Hypothalamus (tissue), 51 donors: ENCODE measurements at regions not wholly inside any gene's neighbourhood (a gene's known extent, or its start where the extent isn't known, plus 50 kb on each side); places are given as distances from the start of the nearest gene placed in this dataset.

Experiments
- DNase-seq, 51 donors: peaks; one replicate each; lab custom pipeline; 2025; lab: John Stamatoyannopoulos, UW

- peak in 2 of 51 donors; percentile 23 to 64 for DNase-seq
These were observed 297.7 kb downstream of the PARP8 start for GRCh38 chr5:50963971-50964745.

DNA sequence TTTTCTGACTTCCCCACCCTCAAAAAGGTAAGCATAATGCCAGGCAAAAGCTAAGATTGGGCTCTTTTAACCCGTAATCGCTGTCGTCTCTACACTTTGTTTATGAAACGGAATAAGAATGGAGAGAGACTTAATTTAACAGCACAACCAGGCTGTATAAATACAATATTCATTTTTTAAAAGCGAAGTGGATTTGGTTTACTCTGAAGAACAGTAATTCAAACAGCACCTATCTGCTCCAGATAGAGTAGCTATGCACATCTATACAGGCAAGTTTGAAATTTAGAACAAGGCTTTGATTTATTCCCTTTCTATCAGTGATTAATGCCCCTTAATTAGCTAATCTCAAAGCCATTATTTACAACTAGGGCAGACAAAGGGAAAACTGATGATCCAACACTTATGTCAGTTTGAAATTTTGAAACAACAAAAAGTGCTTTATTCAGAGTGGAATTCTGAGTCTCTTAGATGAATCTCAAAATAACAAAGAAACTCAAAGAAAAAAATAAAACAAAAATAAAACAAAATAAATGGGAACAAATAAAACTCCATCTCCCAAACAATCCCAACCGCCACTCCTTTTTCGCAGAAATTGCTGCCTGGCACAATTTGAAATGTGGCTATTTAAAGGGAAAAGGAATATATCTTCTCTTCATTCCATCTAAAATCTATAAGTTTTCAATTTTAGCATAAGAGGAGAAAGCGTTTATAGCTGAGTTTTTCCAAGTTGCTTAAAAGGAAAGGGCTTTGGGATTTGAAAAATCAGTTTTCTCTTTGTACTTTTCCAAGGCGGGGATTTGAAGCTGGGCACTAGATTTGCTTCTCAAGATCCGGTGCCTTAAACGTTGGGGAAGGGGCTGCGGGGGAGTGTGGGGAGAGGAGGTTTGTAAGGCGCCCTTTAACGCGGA is 298.6 kb downstream of the PARP8 start:
- peak in 1 of 51 donors; percentile 49 for DNase-seq

DNA sequence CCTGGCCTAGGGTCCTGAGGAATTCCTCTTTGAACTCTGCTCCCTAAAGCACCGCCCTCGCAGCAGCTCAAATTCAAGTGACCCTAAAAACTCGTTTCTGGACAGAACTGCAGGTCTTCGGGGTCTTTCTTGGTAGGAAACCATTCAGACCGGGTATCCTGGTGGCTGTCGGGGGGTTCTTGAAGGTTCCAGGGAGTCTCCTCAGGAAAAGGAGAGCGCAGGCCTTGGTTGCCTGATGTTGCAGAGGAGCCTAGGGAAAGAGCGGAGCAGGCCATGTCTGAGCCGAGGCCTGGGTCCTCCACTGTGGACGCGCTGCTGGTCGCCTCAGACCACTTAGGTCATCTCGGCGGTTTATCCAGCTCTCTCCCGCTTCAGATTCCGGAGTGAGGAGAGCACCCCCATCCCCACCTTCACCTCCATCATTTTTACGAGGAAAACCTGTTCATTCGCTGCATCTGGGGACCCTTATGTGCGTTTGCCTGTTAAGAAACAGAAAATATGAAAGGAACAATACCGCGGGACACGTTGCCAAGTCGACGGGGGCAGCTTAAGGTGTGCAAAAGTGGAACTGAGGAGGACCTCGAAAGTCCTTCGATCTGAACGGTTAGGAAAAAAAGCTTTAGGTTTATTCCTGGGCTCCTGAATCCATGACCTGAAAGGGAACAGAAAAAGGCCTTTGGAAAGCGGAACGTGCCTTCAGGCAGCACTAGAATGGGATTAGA is 299.4 kb downstream of the PARP8 start:
- DNase-seq: no peak

DNA sequence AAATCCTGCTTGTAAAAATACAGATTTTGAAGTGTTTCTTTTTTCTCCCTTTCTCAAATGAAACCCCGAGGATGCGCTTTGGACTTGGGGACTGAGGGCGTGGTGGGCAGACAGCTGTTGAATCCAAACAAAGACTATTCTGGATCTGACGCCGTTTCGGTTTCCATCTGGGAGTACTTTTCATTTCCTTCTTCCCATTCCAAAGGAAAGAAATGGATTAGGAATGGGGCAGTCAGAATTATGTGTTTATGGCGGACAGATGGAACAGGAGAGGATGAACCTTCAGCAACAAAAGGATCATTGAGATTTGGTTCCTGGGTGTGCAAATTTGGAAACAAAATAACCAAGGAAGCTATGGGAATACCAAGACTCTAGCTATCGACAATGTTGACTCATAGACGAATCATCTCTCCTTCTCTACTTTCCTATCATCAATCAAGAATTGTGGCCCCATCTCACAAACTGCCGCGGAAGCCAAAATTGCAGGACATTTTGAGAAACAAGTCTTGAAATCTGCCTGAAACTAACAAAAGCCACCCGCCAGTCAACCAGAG is 300.6 kb downstream of the PARP8 start:
- DNase-seq: no peak

DNA sequence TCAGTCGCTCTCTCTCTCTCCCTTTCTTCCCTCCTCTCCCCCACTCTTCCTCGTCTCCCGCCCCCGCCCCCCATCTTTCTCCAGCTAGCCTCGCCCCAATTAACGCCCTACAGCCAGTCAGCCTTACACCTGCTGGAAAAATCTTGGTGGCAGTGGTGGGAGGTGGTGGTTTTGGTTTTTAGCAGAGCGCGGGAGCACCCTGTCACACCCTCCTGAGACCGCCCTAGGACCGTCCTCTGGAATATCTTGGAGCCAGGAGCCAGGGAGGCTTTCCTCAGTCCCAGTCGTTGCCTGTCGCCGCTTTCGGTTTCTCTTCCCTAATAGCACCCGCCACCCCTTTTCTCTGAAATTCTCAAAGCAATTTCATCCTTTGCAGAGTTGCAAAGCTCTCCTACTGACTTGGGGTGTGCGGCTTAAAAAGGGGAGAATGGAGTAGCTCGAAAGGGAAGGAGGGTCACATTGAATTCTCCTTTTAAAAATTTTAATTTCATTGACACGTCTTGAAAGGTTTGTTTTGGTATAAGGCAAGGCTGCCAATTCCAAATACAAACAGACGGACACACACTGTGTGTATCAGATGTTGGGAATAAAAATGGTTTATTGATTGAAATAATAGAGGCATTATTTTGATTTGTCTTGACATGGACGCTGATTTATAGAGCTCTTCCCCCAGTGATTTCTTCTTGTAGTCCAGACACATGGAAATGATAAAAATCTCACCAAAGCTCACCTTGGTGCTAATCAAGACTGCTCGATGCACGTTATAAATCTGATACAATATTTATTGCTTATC is 301.3 kb downstream of the PARP8 start:
- peak in 1 of 51 donors; percentile 30 for DNase-seq

DNA sequence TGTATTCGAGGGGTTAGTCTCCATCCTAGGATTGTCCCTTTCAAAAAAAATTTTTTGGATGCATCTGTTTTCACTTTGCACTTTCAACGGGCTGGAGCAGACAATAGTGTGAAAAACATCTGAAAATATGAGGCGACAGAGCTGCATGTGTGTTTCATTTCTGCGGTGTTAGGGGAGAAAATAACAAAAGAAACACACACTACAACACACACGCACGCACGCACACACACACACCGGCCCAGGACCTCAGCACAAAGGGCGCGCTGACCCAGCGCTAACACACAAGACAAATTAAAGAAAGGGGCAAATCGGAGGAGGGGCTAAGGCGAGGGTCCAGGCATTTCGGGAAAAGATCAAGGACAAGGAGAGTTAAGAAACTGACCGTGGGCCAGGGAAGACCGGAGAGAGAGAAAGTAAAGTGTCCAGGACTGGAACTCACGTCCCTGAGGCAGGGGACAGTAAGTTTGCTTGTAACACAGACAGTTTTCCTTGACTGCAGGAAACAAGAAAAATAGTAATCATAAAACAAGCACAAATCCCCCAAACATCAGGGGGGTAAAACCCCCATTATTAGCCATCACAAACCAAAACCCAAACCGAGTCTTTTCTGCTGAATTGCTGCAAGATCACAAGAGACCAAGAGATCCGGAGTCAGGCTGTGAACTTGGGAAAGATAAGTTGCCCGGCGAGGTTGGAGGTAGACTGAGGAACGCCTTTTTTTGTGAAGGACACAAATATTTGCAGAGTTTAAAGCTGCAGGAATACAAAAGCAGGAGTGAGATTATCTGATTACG is 302.1 kb downstream of the PARP8 start:
- peak in 1 of 51 donors; percentile 25 for DNase-seq

DNA sequence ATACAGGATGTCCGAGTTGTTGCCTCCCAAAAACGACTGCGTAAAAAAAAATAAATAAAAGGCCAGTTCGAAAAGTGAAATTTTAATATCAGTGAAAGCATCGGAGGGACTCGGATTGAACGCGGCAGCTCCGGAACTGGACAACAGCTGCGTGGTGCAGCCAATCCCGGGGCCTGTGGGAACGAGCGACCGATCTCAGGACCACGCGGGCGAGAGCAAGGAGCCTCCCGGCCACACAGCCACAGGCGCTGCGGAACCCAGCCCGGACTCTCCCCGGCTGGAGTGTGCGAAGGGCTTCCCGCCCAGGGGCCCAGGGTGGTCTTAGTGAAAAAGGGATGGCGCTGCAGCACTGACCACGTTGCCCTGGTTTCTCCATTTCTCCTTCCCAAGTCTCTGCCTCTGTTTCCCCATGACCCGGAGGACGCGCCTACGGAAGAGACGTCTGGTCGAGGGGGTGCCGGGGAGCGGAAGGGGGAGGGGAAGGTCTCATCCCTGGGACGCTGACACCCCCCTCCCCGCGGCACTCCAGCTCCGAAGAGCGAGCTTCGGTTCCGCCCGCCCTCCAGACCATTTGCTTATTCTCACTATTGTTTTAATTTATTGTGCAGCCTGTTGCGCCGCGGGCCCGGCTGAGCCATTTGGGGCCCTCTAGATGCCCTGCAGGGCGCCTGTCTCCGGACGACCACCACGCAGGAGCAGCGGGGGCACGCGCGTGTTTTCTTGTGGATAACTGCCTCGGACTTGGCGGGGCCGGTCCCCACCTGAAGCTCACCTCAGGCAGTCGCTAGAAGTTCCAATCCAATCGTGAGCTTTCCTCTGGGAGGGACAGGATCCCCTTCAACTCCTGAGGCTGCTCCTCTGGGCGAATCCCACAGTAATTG is 303.0 kb downstream of the PARP8 start:
- DNase-seq: peak in 2 of 51 donors; percentile 12 to 37

- DNase-seq: no peak
These were observed 309.4 kb downstream of the PARP8 start for GRCh38 chr5:50975840-50976239.

GRCh38 chr5:50978924-50979323 is 312.5 kb downstream of the PARP8 start:
- no peak for DNase-seq

- DNase-seq: no peak
These were observed 318.2 kb downstream of the PARP8 start for GRCh38 chr5:50984640-50985039.

DNA sequence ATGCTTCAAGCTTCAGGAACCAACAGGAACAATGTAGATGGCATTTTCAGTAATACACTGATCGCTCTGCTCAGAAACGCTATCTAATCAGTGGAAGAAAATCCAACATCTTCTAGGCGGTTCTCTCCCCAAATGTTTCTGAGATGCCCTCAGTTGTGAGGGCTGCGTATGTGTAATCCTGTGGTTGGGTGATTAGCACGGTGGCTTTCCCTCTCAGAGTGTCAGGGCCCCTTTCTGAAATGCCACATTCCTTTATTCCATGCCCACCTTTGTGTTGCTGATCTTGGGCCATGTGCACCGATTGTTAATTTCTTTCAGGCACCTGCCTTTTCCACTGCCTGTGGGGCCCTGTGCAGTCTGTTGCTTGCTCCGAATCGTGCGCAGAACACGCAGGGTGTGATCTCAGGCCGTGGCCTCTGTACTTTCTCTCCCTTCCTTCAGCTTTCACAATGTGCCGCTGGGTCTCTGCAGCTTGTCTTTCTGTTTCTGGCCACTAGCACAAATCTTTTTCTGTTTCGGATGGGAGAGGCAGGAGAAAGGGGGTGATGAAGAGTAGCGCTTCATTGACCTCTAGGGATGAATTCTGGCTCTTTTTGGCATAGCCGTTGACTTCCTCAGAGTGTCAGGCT is 324.0 kb downstream of the PARP8 start:
- no peak for DNase-seq

- no peak for DNase-seq
These were observed 329.0 kb downstream of the PARP8 start for GRCh38 chr5:50995285-50995942.

GRCh38 chr5:51001227-51001923 is 334.9 kb downstream of the PARP8 start:
- DNase-seq: no peak

DNA sequence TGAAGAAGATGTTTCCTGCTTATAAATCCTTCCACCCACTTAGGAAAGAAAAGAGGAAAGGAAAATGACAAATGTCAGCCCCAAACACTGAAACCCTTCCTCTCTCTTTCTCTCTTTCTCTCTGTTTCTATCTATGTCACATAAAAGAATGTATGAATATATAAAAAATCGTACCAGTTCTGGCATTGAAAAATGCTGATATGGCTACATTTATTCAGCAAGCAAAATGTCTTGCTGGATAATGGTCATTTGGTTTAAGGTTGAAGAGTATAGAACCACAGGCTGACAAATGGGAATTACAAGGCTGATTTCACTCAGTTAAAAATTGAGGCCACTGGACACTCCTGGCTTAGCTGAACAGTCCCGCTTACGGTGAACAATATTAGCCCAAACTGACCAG is 335.9 kb downstream of the PARP8 start:
- no peak for DNase-seq

GRCh38 chr5:51013036-51013435 is 346.6 kb downstream of the PARP8 start:
- DNase-seq: no peak

GRCh38 chr5:51018423-51018822 is 352.0 kb downstream of the PARP8 start:
- DNase-seq: no peak
